ENCODE measurements at regions not wholly inside any gene's neighbourhood (a gene's known extent, or its start where the extent isn't known, plus 50 kb on each side); places are given as distances from the start of the nearest gene placed in this dataset.

GRCh38 chr14:98792171-98792570 is 479.8 kb downstream of the BCL11B start:
- intact Hi-C loops (cut with DNase I): no loop called here
- no peak for TF ChIP-seq CTCF (IDR thresholded peaks at IDR 0.05)
- Histone ChIP-seq H3K9me3 (no peaks in the 10 kb centered on the region), H3K4me3 (no peak overlapping the region), H3K4me1 (no peaks in the 10 kb centered on the region), H3K9ac (ENCODE audit: low read depth in 2 of 2, low read length in 2 of 2) (no peak overlapping the region), H3K27ac (no peak overlapping the region), H3K27me3 (no peaks in the 10 kb centered on the region), H3K36me3 (no peaks in the 10 kb centered on the region)
- no peak for DNase-seq

- no peaks in the 10 kb centered on the region for H3K9me3 ChIP-seq
- no peaks in the 10 kb centered on the region for H3K4me1 ChIP-seq
- no peak for DNase-seq
- intact Hi-C loops (cut with DNase I): no loop called here
- no peaks in the 10 kb centered on the region for H3K36me3 ChIP-seq
- no peak for TF ChIP-seq CTCF (IDR thresholded peaks at IDR 0.05)
- no peak overlapping the region for H3K9ac ChIP-seq (ENCODE audit: low read depth in 2 of 2, low read length in 2 of 2)
- no peak overlapping the region for H3K4me3 ChIP-seq
- H3K27me3 ChIP-seq: no peaks in the 10 kb centered on the region
- H3K27ac ChIP-seq: no peak overlapping the region
Measured at GRCh38 chr14:98798099-98798498, 473.9 kb downstream of the BCL11B start.

GRCh38 chr14:98799891-98800290 is 472.1 kb downstream of the BCL11B start:
- TF ChIP-seq CTCF (IDR thresholded peaks at IDR 0.05): no peak
- no peak overlapping the region for H3K4me3 ChIP-seq
- H3K9me3 ChIP-seq: no peaks in the 10 kb centered on the region
- no peaks in the 10 kb centered on the region for H3K27me3 ChIP-seq
- H3K36me3 ChIP-seq: no peaks in the 10 kb centered on the region
- intact Hi-C loops (cut with DNase I): no loop called here
- no peak overlapping the region for H3K27ac ChIP-seq
- no peak for DNase-seq
- no peaks in the 10 kb centered on the region for H3K4me1 ChIP-seq
- H3K9ac ChIP-seq (ENCODE audit: low read depth in 2 of 2, low read length in 2 of 2): no peak overlapping the region

- Histone ChIP-seq H3K27ac (no peak overlapping the region), H3K4me3 (no peak overlapping the region), H3K27me3 (no peaks in the 10 kb centered on the region), H3K9ac (ENCODE audit: low read depth in 2 of 2, low read length in 2 of 2) (no peak overlapping the region), H3K9me3 (no peaks in the 10 kb centered on the region), H3K4me1 (no peaks in the 10 kb centered on the region), H3K36me3 (no peaks in the 10 kb centered on the region)
- no peak for TF ChIP-seq CTCF (IDR thresholded peaks at IDR 0.05)
- DNase-seq: no peak
- intact Hi-C loops (cut with DNase I): no loop called here
Measured at GRCh38 chr14:98802044-98802443, 470.0 kb downstream of the BCL11B start.

GRCh38 chr14:98803196-98803595 is 468.8 kb downstream of the BCL11B start:
- no peaks in the 10 kb centered on the region for H3K36me3 ChIP-seq
- no peak overlapping the region for H3K9ac ChIP-seq (ENCODE audit: low read depth in 2 of 2, low read length in 2 of 2)
- H3K4me3 ChIP-seq: no peak overlapping the region
- H3K9me3 ChIP-seq: no peaks in the 10 kb centered on the region
- no peaks in the 10 kb centered on the region for H3K27me3 ChIP-seq
- intact Hi-C loops (cut with DNase I): no loop called here
- H3K27ac ChIP-seq: no peak overlapping the region
- H3K4me1 ChIP-seq: no peaks in the 10 kb centered on the region
- no peak for TF ChIP-seq CTCF (IDR thresholded peaks at IDR 0.05)
- no peak for DNase-seq

Data from colonic mucosa (tissue), 4 donors.